ENCODE measurements at regions not wholly inside any gene's neighbourhood (a gene's known extent, or its start where the extent isn't known, plus 50 kb on each side); places are given as distances from the start of the nearest gene placed in this dataset.

GRCh38 chrX:124910611-124911010 lies 409.1 kb upstream of the TEX13C start:
- no peak for TF ChIP-seq CTCF (IDR thresholded peaks at IDR 0.05; ENCODE audit: insufficient read depth, low read depth, low read length, missing control alignments)
- no peak overlapping the region for H3K4me3 ChIP-seq (ENCODE audit: low read depth, low read length)
- no peak for DNase-seq (ENCODE audit: low read depth)

GRCh38 chrX:124917011-124917410 lies 402.7 kb upstream of the TEX13C start:
- H3K4me3 ChIP-seq (ENCODE audit: low read depth, low read length), result no peak overlapping the region
- no peak for TF ChIP-seq CTCF (IDR thresholded peaks at IDR 0.05; ENCODE audit: insufficient read depth, low read depth, low read length, missing control alignments)
- no peak for DNase-seq (ENCODE audit: low read depth)

GRCh38 chrX:124925681-124926080 lies 394.0 kb upstream of the TEX13C start:
- H3K4me3 ChIP-seq (ENCODE audit: low read depth, low read length), result no peak overlapping the region
- no peak for DNase-seq (ENCODE audit: low read depth)
- TF ChIP-seq CTCF (IDR thresholded peaks at IDR 0.05; ENCODE audit: insufficient read depth, low read depth, low read length, missing control alignments), result no peak

- TF ChIP-seq CTCF (IDR thresholded peaks at IDR 0.05; ENCODE audit: insufficient read depth, low read depth, low read length, missing control alignments), result no peak
- DNase-seq (ENCODE audit: low read depth), result no peak
- H3K4me3 ChIP-seq (ENCODE audit: low read depth, low read length), result no peak overlapping the region
Measured at GRCh38 chrX:124931241-124931640, 388.4 kb upstream of the TEX13C start.

GRCh38 chrX:124931958-124932357 lies 387.7 kb upstream of the TEX13C start:
- no peak overlapping the region for H3K4me3 ChIP-seq (ENCODE audit: low read depth, low read length)
- no peak for TF ChIP-seq CTCF (IDR thresholded peaks at IDR 0.05; ENCODE audit: insufficient read depth, low read depth, low read length, missing control alignments)
- DNase-seq (ENCODE audit: low read depth), result no peak

- H3K4me3 ChIP-seq (ENCODE audit: low read depth, low read length), result no peak overlapping the region
- DNase-seq (ENCODE audit: low read depth), result no peak
- no peak for TF ChIP-seq CTCF (IDR thresholded peaks at IDR 0.05; ENCODE audit: insufficient read depth, low read depth, low read length, missing control alignments)
Measured at GRCh38 chrX:124938715-124939114, 381.0 kb upstream of the TEX13C start.

- DNase-seq (ENCODE audit: low read depth), result no peak
- H3K4me3 ChIP-seq (ENCODE audit: low read depth, low read length), result no peak overlapping the region
- TF ChIP-seq CTCF (IDR thresholded peaks at IDR 0.05; ENCODE audit: insufficient read depth, low read depth, low read length, missing control alignments), result no peak
Measured at GRCh38 chrX:124940531-124940930, 379.1 kb upstream of the TEX13C start.
